ENCODE measurements at regions not wholly inside any gene's neighbourhood (a gene's known extent, or its start where the extent isn't known, plus 50 kb on each side); places are given as distances from the start of the nearest gene placed in this dataset.

DNA sequence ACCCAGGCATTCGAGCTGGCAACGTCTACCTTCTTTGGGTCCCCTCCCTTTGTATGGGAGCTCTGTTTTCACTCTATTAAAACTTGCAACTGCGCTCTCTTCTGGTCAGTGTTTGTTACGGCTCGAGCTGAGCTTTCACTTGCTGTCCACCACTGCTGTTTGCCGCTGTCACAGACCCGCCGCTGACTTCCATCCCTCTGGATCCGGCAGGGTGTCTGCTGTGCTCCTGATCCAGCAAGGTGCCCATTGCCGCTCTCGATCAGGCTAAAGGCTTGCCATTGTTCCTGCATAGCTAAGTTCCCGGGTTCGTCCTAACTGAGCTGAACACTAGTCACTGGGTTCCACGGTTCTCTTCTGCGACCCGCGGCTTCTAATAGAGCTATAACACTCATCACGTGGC lies 183.5 kb upstream of the GALNTL6 start:
- Histone ChIP-seq H3K4me3 (ENCODE audit: low read depth, low read length) (no peak overlapping the region), H3K27me3 (ENCODE audit: control insufficient read depth, insufficient read depth, low read length) (no peaks in the 10 kb centered on the region), H3K36me3 (ENCODE audit: control insufficient read depth, insufficient read depth, low read length) (no peaks in the 10 kb centered on the region)
- DNase-seq (ENCODE audit: low read depth): no peak
- TF ChIP-seq, protein P1, sequence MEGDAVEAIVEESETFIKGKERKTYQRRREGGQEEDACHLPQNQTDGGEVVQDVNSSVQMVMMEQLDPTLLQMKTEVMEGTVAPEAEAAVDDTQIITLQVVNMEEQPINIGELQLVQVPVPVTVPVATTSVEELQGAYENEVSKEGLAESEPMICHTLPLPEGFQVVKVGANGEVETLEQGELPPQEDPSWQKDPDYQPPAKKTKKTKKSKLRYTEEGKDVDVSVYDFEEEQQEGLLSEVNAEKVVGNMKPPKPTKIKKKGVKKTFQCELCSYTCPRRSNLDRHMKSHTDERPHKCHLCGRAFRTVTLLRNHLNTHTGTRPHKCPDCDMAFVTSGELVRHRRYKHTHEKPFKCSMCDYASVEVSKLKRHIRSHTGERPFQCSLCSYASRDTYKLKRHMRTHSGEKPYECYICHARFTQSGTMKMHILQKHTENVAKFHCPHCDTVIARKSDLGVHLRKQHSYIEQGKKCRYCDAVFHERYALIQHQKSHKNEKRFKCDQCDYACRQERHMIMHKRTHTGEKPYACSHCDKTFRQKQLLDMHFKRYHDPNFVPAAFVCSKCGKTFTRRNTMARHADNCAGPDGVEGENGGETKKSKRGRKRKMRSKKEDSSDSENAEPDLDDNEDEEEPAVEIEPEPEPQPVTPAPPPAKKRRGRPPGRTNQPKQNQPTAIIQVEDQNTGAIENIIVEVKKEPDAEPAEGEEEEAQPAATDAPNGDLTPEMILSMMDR (IDR thresholded peaks at IDR 0.05; ENCODE audit: insufficient read depth, low read length, severe bottlenecking): no peak
- no peak for FAIRE-seq

DNA sequence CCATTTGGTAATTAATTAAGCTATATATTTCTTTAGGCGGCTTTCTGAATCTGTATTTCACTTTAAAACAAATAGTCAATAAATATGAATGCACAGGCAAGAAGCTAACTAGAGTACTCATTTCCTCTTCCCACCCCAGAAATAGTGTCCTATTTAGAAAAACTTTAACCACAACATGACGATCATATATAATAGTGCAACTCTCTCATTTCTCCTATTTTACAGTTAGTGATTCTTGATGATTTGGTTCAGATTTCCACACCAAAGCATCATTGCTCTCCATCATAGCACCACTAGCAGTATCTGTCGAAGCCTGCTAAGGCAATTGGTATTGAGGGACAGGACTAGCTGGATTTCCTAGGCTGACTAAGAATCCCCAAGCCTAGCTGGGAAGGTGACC lies 184.0 kb upstream of the GALNTL6 start:
- Histone ChIP-seq H3K27me3 (ENCODE audit: control insufficient read depth, insufficient read depth, low read length) (no peaks in the 10 kb centered on the region), H3K4me3 (ENCODE audit: low read depth, low read length) (no peak overlapping the region), H3K36me3 (ENCODE audit: control insufficient read depth, insufficient read depth, low read length) (no peaks in the 10 kb centered on the region)
- FAIRE-seq (no peak), DNase-seq (ENCODE audit: low read depth) (no peak)
- TF ChIP-seq, protein P1 (IDR thresholded peaks at IDR 0.05; ENCODE audit: insufficient read depth, low read length, severe bottlenecking): no peak

- H3K27me3 ChIP-seq (ENCODE audit: control insufficient read depth, insufficient read depth, low read length): no peaks in the 10 kb centered on the region
- no peak overlapping the region for H3K4me3 ChIP-seq (ENCODE audit: low read depth, low read length)
- FAIRE-seq: no peak
- H3K36me3 ChIP-seq (ENCODE audit: control insufficient read depth, insufficient read depth, low read length): no peaks in the 10 kb centered on the region
- TF ChIP-seq, protein P1 (IDR thresholded peaks at IDR 0.05; ENCODE audit: insufficient read depth, low read length, severe bottlenecking): no peak
- no peak for DNase-seq (ENCODE audit: low read depth)
Observed at GRCh38 chr4:171626554-171626953, 186.7 kb upstream of the GALNTL6 start.

DNA sequence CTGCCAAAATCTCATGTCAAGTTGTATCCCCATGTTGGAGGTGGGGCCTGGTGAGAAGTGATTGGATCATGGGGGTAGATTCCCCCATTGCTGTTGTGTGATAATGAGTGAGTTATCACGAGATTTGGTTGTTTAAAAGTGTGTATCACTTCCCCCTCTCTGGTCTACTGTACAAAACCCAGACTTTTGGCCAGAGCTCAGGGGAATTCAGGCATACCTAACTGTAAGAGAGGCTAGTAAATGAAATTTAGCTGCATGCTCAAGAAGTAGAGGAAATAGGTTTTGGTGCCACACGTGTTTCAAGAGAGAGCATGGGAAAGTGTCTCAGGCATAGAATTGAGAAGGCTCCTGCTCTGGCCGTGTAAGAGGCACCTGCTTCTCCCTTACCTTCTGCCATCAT lies 190.5 kb upstream of the GALNTL6 start:
- H3K4me3 ChIP-seq (ENCODE audit: low read depth, low read length): no peak overlapping the region
- no peak for FAIRE-seq
- TF ChIP-seq, protein P1 (IDR thresholded peaks at IDR 0.05; ENCODE audit: insufficient read depth, low read length, severe bottlenecking): no peak
- DNase-seq (ENCODE audit: low read depth): no peak
- no peaks in the 10 kb centered on the region for H3K27me3 ChIP-seq (ENCODE audit: control insufficient read depth, insufficient read depth, low read length)
- H3K36me3 ChIP-seq (ENCODE audit: control insufficient read depth, insufficient read depth, low read length): no peaks in the 10 kb centered on the region

- TF ChIP-seq, protein P1 (IDR thresholded peaks at IDR 0.05; ENCODE audit: insufficient read depth, low read length, severe bottlenecking): no peak
- no peaks in the 10 kb centered on the region for H3K27me3 ChIP-seq (ENCODE audit: control insufficient read depth, insufficient read depth, low read length)
- no peak overlapping the region for H3K4me3 ChIP-seq (ENCODE audit: low read depth, low read length)
- H3K36me3 ChIP-seq (ENCODE audit: control insufficient read depth, insufficient read depth, low read length): no peaks in the 10 kb centered on the region
- FAIRE-seq (no peak), DNase-seq (ENCODE audit: low read depth) (peak; percentile 9)
Observed at GRCh38 chr4:171621646-171622045, 191.6 kb upstream of the GALNTL6 start.

GRCh38 chr4:171612907-171613306 lies 200.3 kb upstream of the GALNTL6 start:
- Histone ChIP-seq H3K27me3 (ENCODE audit: control insufficient read depth, insufficient read depth, low read length) (no peaks in the 10 kb centered on the region), H3K36me3 (ENCODE audit: control insufficient read depth, insufficient read depth, low read length) (no peaks in the 10 kb centered on the region), H3K4me3 (ENCODE audit: low read depth, low read length) (no peak overlapping the region)
- no peak for FAIRE-seq
- no peak for DNase-seq (ENCODE audit: low read depth)
- TF ChIP-seq, protein P1 (IDR thresholded peaks at IDR 0.05; ENCODE audit: insufficient read depth, low read length, severe bottlenecking): no peak

Measured in bronchial epithelial cell (primary cell).